PC-9 (cell line): ENCODE measurements at regions not wholly inside any gene's neighbourhood (a gene's known extent, or its start where the extent isn't known, plus 50 kb on each side); places are given as distances from the start of the nearest gene placed in this dataset.

Experiments
- EZH2 ChIP-seq: fragments of 200-600 bp; sonication (generic); IDR thresholded peaks from 2 replicates; pipeline ENCODE4 v1.8.0; 2017; ENCODE audit warnings: antibody characterized with exemption, low read depth
- TF ChIP-seq, protein P1 (sequence below): fragments of 200-600 bp; sonication (generic); conservative IDR thresholded peaks from 2 replicates; pipeline ENCODE4 v1.6.1; 2017; ENCODE audit warnings: mixed run types, antibody characterized with exemption, mild to moderate bottlenecking, moderate library complexity

DNA sequence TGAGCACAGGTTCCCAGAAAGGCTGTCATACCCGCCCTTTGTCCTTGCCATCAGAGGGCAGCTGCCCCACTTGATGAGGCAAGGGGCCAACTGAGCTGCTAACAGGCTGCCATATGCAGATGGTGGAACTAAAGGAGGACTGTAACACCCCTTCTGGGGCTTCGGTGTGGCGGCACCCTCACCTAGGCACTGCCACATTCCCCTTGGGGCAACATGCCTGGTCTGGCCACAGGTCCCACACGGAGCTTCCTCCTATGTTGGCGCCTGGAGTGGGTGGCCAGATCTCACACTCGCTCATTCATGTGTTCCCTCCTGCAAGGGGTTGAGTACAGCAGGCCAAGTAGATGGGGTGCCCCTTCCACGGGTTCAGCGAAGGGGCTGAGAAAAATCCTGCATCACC lies 777.4 kb upstream of the CHD1 start:
- TF ChIP-seq, protein P1, sequence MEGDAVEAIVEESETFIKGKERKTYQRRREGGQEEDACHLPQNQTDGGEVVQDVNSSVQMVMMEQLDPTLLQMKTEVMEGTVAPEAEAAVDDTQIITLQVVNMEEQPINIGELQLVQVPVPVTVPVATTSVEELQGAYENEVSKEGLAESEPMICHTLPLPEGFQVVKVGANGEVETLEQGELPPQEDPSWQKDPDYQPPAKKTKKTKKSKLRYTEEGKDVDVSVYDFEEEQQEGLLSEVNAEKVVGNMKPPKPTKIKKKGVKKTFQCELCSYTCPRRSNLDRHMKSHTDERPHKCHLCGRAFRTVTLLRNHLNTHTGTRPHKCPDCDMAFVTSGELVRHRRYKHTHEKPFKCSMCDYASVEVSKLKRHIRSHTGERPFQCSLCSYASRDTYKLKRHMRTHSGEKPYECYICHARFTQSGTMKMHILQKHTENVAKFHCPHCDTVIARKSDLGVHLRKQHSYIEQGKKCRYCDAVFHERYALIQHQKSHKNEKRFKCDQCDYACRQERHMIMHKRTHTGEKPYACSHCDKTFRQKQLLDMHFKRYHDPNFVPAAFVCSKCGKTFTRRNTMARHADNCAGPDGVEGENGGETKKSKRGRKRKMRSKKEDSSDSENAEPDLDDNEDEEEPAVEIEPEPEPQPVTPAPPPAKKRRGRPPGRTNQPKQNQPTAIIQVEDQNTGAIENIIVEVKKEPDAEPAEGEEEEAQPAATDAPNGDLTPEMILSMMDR: no peak
- no peak for TF ChIP-seq EZH2
